ENCODE measurements at regions not wholly inside any gene's neighbourhood (a gene's known extent, or its start where the extent isn't known, plus 50 kb on each side); places are given as distances from the start of the nearest gene placed in this dataset.

- TF ChIP-seq CTCF (IDR thresholded peaks at IDR 0.05) (no peak), POLR2A (IDR thresholded peaks at IDR 0.05) (no peak)
Measured at GRCh38 chr10:65413001-65413400, 1512.8 kb upstream of the LRRTM3 start.

All from body of pancreas (tissue), 4 donors.